H1 (cell line): ENCODE measurements at regions not wholly inside any gene's neighbourhood (a gene's known extent, or its start where the extent isn't known, plus 50 kb on each side); places are given as distances from the start of the nearest gene placed in this dataset.

Experiments used
- CTCF ChIP-seq, 3 experiments: IDR thresholded peaks; 1 replicate in 2 of 3; 2 replicates in 1 of 3; pipeline versions ENCODE4 v1.5.1 to v1.6.1; 2011; ENCODE audit warnings: low read length in 3 of 3, mild to moderate bottlenecking in 3 of 3, inconsistent platforms in 2 of 3, low read depth in 1 of 3, moderate library complexity in 1 of 3; ENCODE audit not compliant: insufficient read depth in 1 of 3; ENCODE audit errors: control extremely low read depth in 1 of 3
- MAX ChIP-seq: IDR thresholded peaks from 2 replicates; pipeline ENCODE4 v1.6.1; 2012; ENCODE audit warnings: inconsistent platforms

- no peak for TF ChIP-seq MAX
- no peak for TF ChIP-seq CTCF (IDR thresholded peaks at IDR 0.05; ENCODE audit: control extremely low read depth in 1 of 3, insufficient read depth in 1 of 3, low read depth in 1 of 3, low read length in 3 of 3)
Measured at GRCh38 chr4:62256479-62256878, 1056.4 kb downstream of the ADGRL3 start.
